CD4-positive, alpha-beta memory T cell (primary cell): ENCODE measurements at regions not wholly inside any gene's neighbourhood (a gene's known extent, or its start where the extent isn't known, plus 50 kb on each side); places are given as distances from the start of the nearest gene placed in this dataset.
"Not testable (repeated sequence)": the region's sequence is repeated elsewhere in the genome, so short reads cannot be mapped to it uniquely, and the experiment has no call there.

ENCODE experiments used
- CTCF ChIA-PET: fragments of 350-600 bp; sonication (Branson Sonifier 250); formaldehyde crosslinking; loops from one replicate; lab custom pipeline; 2021; ENCODE audit warnings: inconsistent platforms; ENCODE audit not compliant: partially characterized antibody; lab: Charles Lee
- POLR2A ChIA-PET: fragments of 350-600 bp; sonication (Branson Sonifier 250); formaldehyde crosslinking; loops from one replicate; lab custom pipeline; 2021; ENCODE audit not compliant: partially characterized antibody; lab: Charles Lee
- DNase-seq, 5 donors: peaks; one replicate each; pipeline versions ENCODE4 v3.0.0 to v3.0.0-alpha.2; 2020 to 2022; ENCODE audit warnings: mixed read lengths in 1 of 5
- H3K27ac ChIP-seq: one replicate; pipeline ENCODE4 v1.7.0; 2013; ENCODE audit warnings: low read depth, low read length
- H3K27me3 ChIP-seq: 2 replicates; pipeline ENCODE4 v1.7.0; 2013; ENCODE audit warnings: mild to moderate bottlenecking, low read length, moderate library complexity; ENCODE audit not compliant: insufficient read depth
- H3K36me3 ChIP-seq: 2 replicates; pipeline ENCODE4 v1.7.0; 2013; ENCODE audit warnings: mild to moderate bottlenecking, low read length, moderate library complexity; ENCODE audit not compliant: insufficient read depth
- H3K4me1 ChIP-seq: 2 replicates; pipeline ENCODE4 v1.7.0; 2013; ENCODE audit warnings: mild to moderate bottlenecking, low read length, moderate library complexity; ENCODE audit not compliant: insufficient read depth
- H3K4me3 ChIP-seq, 2 donors: one replicate each; pipeline ENCODE4 v1.7.0; 2013; ENCODE audit warnings: low read length in 2 of 2, mild to moderate bottlenecking in 1 of 2
- H3K9me3 ChIP-seq, 2 donors: one replicate each; pipeline ENCODE4 v1.7.0; 2013; ENCODE audit warnings: low read length in 2 of 2, control low read depth in 1 of 2; ENCODE audit not compliant: control insufficient read depth in 1 of 2
- H3K27ac Mint-ChIP-seq, 7 donors: one replicate each; pipeline ENCODE4 v1.8.0; 2020 to 2021; ENCODE audit warnings: mixed read lengths in 7 of 7, mild to moderate bottlenecking in 6 of 7, inconsistent platforms in 3 of 7, moderate library complexity in 3 of 7
- H3K27me3 Mint-ChIP-seq, 2 donors: one replicate each; pipeline ENCODE4 v1.8.0; 2020 to 2021; ENCODE audit warnings: mixed read lengths in 2 of 2
- H3K36me3 Mint-ChIP-seq, 2 donors: one replicate each; pipeline ENCODE4 v1.8.0; 2020 to 2021; ENCODE audit warnings: mixed read lengths in 2 of 2, inconsistent platforms in 1 of 2, mild to moderate bottlenecking in 1 of 2
- H3K4me1 Mint-ChIP-seq, 4 donors: one replicate each; pipeline ENCODE4 v1.8.0; 2020 to 2021; ENCODE audit warnings: mixed read lengths in 4 of 4, mild to moderate bottlenecking in 1 of 4
- H3K4me3 Mint-ChIP-seq, 8 donors: one replicate each; pipeline ENCODE4 v1.8.0; 2020 to 2021; ENCODE audit warnings: mixed read lengths in 8 of 8, mild to moderate bottlenecking in 7 of 8, moderate library complexity in 6 of 8, inconsistent platforms in 3 of 8
- H3K9me3 Mint-ChIP-seq, 8 donors: one replicate each; pipeline ENCODE4 v1.8.0; 2020 to 2021; ENCODE audit warnings: mixed read lengths in 8 of 8, mild to moderate bottlenecking in 5 of 8, inconsistent platforms in 3 of 8, moderate library complexity in 1 of 8
- intact Hi-C: fragments of 100-400 bp; cut with micrococcal nuclease; formaldehyde crosslinking; loops from one replicate; pipeline ENCODE4 v1.15.1; 2023

- Histone ChIP-seq H3K27ac (no peak overlapping the region), H3K4me1 (no peaks in the 10 kb centered on the region), H3K9me3 (no peaks in the 10 kb centered on the region), H3K36me3 (no peaks in the 10 kb centered on the region), H3K27me3 (no peaks in the 10 kb centered on the region), H3K4me3 (no peak overlapping the region)
- no peaks in the 10 kb centered on the region for H3K4me1 Mint-ChIP-seq
- H3K36me3 Mint-ChIP-seq, result peaks cover 0 to 4% of the 10 kb centered on the region in 2 donors
- no peak overlapping the region for H3K27ac Mint-ChIP-seq
- ChIA-PET POLR2A (no interaction called here), CTCF (no interaction called here)
- peaks cover 15 to 20% of the 10 kb centered on the region in 2 donors for H3K27me3 Mint-ChIP-seq
- intact Hi-C loops, result no loop called here
- H3K4me3 Mint-ChIP-seq, result no peak overlapping the region
- no peak for DNase-seq
- peaks cover 0 to 9% (median 5%) of the 10 kb centered on the region in 8 donors for H3K9me3 Mint-ChIP-seq
These were observed 223.3 kb downstream of the FAM43A start for GRCh38 chr3:194908972-194909371.

DNA sequence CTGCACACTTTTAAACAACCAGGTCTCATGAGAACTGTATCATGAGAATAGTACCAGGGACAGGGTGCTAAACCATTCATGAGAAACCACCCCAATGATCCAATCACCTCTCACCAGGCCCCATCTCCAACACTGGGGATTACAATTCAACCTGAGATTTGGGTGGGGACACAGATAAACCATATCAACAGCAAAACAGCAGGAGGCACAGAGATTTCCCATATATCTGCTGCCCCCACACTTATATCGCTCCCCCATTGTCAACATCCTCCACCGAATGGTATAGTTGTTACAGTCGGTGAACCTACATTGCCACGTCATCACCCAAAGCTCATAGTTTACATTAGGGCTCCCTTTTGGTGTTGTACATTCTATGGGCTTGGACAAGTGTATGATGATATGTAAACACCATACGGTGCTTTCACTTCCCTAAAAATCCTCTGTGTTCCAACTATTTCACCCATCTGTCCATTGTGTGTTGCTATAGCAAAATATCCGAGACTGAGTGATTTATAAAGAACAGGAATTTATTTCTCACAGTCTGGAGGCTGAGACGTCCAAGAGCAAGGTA lies 224.8 kb downstream of the FAM43A start:
- no peaks in the 10 kb centered on the region for H3K4me1 ChIP-seq
- H3K27ac Mint-ChIP-seq, result no peak overlapping the region
- no peaks in the 10 kb centered on the region for H3K36me3 Mint-ChIP-seq
- no peak for DNase-seq
- intact Hi-C loops, result no loop called here
- ChIA-PET CTCF (no interaction called here), POLR2A (no interaction called here)
- no peaks in the 10 kb centered on the region for H3K9me3 ChIP-seq
- H3K27me3 ChIP-seq, result no peaks in the 10 kb centered on the region
- H3K27me3 Mint-ChIP-seq, result peaks cover 9 to 24% of the 10 kb centered on the region in 2 donors
- no peak overlapping the region for H3K27ac ChIP-seq
- H3K4me3 Mint-ChIP-seq, result no peak overlapping the region
- H3K9me3 Mint-ChIP-seq, result peaks cover 0 to 6% (median 0%) of the 10 kb centered on the region in 8 donors
- H3K36me3 ChIP-seq, result no peaks in the 10 kb centered on the region
- H3K4me3 ChIP-seq, result no peak overlapping the region
- H3K4me1 Mint-ChIP-seq, result no peaks in the 10 kb centered on the region

DNA sequence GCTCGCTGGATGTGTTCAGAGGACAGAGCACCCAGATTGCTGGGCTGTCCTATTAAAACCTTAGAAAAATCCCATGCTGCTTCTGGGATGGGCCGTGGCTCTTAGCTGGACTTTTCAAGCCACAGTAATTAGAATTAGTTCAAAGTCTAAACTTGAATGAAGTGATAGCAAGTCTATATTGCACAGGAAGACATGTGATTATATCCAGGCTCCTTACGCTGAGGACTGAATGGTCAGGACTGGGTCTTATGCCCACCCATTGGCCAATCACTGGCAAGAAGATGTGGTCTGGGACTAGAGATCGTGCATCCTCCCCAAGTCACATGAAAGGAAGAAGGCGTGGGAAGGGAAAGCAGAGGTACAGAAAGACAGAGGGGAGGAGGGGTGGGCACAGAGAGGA lies 227.6 kb downstream of the FAM43A start:
- ChIA-PET CTCF (no interaction called here), POLR2A (no interaction called here)
- no peaks in the 10 kb centered on the region for H3K36me3 ChIP-seq
- H3K27me3 ChIP-seq, result no peaks in the 10 kb centered on the region
- no peak overlapping the region for H3K4me3 Mint-ChIP-seq
- H3K27me3 Mint-ChIP-seq, result peaks cover 5 to 18% of the 10 kb centered on the region in 2 donors
- intact Hi-C loops, result no loop called here
- no peak overlapping the region for H3K27ac ChIP-seq
- H3K27ac Mint-ChIP-seq, result no peak overlapping the region
- no peak overlapping the region for H3K4me3 ChIP-seq
- no peaks in the 10 kb centered on the region for H3K36me3 Mint-ChIP-seq
- no peaks in the 10 kb centered on the region for H3K4me1 Mint-ChIP-seq
- H3K9me3 ChIP-seq, result no peaks in the 10 kb centered on the region
- H3K4me1 ChIP-seq, result no peaks in the 10 kb centered on the region
- no peak for DNase-seq
- H3K9me3 Mint-ChIP-seq, result peaks cover 0 to 9% (median 5%) of the 10 kb centered on the region in 8 donors

GRCh38 chr3:194924889-194925288 lies 239.2 kb downstream of the FAM43A start:
- intact Hi-C loops, H3K4me1 Mint-ChIP-seq, H3K9me3 Mint-ChIP-seq, CTCF ChIA-PET, H3K27ac ChIP-seq, H3K27me3 ChIP-seq, H3K9me3 ChIP-seq, H3K4me1 ChIP-seq, H3K27ac Mint-ChIP-seq, H3K36me3 ChIP-seq, POLR2A ChIA-PET, H3K4me3 ChIP-seq, H3K36me3 Mint-ChIP-seq, H3K4me3 Mint-ChIP-seq, DNase-seq: not testable (repeated sequence)
- H3K27me3 Mint-ChIP-seq, result peaks cover 11 to 23% of the 10 kb centered on the region in 2 donors

- peaks cover 4% of the 10 kb centered on the region for H3K27me3 ChIP-seq
- no peak overlapping the region for H3K4me3 ChIP-seq
- H3K9me3 Mint-ChIP-seq, result peaks cover 0 to 5% (median under 1%) of the 10 kb centered on the region in 8 donors
- no peak overlapping the region for H3K27ac Mint-ChIP-seq
- H3K4me1 ChIP-seq, result no peaks in the 10 kb centered on the region
- H3K36me3 Mint-ChIP-seq, result no peaks in the 10 kb centered on the region
- no peaks in the 10 kb centered on the region for H3K9me3 ChIP-seq
- intact Hi-C loops, result no loop called here
- ChIA-PET POLR2A (no interaction called here), CTCF (no interaction called here)
- H3K27me3 Mint-ChIP-seq, result peaks cover 17 to 23% of the 10 kb centered on the region in 2 donors
- H3K27ac ChIP-seq, result no peak overlapping the region
- no peaks in the 10 kb centered on the region for H3K4me1 Mint-ChIP-seq
- no peaks in the 10 kb centered on the region for H3K36me3 ChIP-seq
- no peak overlapping the region for H3K4me3 Mint-ChIP-seq
- DNase-seq, result no peak
These were observed 239.9 kb downstream of the FAM43A start for GRCh38 chr3:194925614-194926013.

GRCh38 chr3:194928227-194928626 lies 242.5 kb downstream of the FAM43A start:
- peaks cover 17 to 24% of the 10 kb centered on the region in 2 donors for H3K27me3 Mint-ChIP-seq
- no peaks in the 10 kb centered on the region for H3K36me3 ChIP-seq
- H3K4me1 ChIP-seq, result no peaks in the 10 kb centered on the region
- ChIA-PET POLR2A (no interaction called here), CTCF (no interaction called here)
- H3K9me3 ChIP-seq, result no peaks in the 10 kb centered on the region
- no peak overlapping the region for H3K4me3 ChIP-seq
- H3K27ac Mint-ChIP-seq, result no peak overlapping the region
- no peak overlapping the region for H3K27ac ChIP-seq
- H3K4me1 Mint-ChIP-seq, result no peaks in the 10 kb centered on the region
- no peak overlapping the region for H3K4me3 Mint-ChIP-seq
- intact Hi-C loops, result no loop called here
- H3K27me3 ChIP-seq, result peaks cover 4% of the 10 kb centered on the region
- peaks cover 0 to 9% (median 0%) of the 10 kb centered on the region in 8 donors for H3K9me3 Mint-ChIP-seq
- no peak for DNase-seq
- no peaks in the 10 kb centered on the region for H3K36me3 Mint-ChIP-seq

DNA sequence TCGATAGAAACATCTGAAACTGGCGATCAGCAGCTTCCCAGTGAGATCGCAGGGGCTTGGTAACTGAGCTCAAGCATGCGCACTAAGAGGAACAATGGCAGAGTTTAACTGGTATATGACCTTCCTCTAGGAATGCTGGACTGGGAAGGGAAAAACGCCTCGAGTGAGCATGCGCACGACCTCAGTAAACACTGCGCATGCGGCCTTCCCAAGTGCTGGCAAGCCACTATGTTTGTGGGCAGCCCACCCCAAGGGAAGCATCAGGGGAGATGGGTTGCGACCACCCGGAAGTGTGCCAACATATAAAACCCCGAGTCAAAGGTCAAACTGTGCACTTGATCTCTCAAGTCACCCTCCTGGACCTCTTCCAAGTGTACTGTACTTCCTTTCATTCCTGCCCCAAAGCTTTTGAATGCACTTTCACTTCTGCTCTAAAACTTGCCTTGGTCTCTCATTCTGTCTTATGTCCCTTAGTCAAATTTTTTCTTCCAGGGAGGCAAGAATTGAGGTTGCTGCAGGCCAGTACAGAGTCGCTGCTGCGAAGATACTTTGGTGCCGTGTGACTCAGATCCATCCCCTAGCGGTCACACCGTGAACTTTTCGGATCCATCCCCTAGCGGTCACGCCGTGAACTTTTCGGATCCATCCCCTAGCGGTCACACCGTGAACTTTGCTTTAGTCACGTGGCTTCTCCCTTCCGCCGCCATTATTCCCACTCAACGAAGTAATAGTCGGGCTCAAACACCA lies 243.3 kb downstream of the FAM43A start:
- Histone ChIP-seq H3K27ac (no peak overlapping the region), H3K36me3 (no peaks in the 10 kb centered on the region), H3K4me1 (no peaks in the 10 kb centered on the region), H3K9me3 (no peaks in the 10 kb centered on the region), H3K4me3 (no peak overlapping the region), H3K27me3 (peaks cover 4% of the 10 kb centered on the region)
- no peaks in the 10 kb centered on the region for H3K36me3 Mint-ChIP-seq
- peaks cover 12 to 18% of the 10 kb centered on the region in 2 donors for H3K27me3 Mint-ChIP-seq
- intact Hi-C loops, result no loop called here
- H3K4me1 Mint-ChIP-seq, result no peaks in the 10 kb centered on the region
- DNase-seq, result no peak
- no peak overlapping the region for H3K27ac Mint-ChIP-seq
- H3K9me3 Mint-ChIP-seq, result peaks cover 0 to 9% (median 0%) of the 10 kb centered on the region in 8 donors
- H3K4me3 Mint-ChIP-seq, result no peak overlapping the region
- CTCF ChIA-PET, result no interaction called here
- POLR2A ChIA-PET, result no interaction called here
